ENCODE measurements at regions not wholly inside any gene's neighbourhood (a gene's known extent, or its start where the extent isn't known, plus 50 kb on each side); places are given as distances from the start of the nearest gene placed in this dataset.

GRCh38 chr5:165913059-165913458 is 2378.4 kb upstream of the WWC1 start:
- DNase-seq = no peak

- DNase-seq = no peak
Measured at GRCh38 chr5:165914456-165914855, 2377.0 kb upstream of the WWC1 start.

GRCh38 chr5:165919196-165919595 is 2372.2 kb upstream of the WWC1 start:
- DNase-seq = no peak

GRCh38 chr5:165920655-165921054 is 2370.8 kb upstream of the WWC1 start:
- DNase-seq = no peak

- DNase-seq = no peak
Measured at GRCh38 chr5:165928971-165929370, 2362.5 kb upstream of the WWC1 start.

GRCh38 chr5:165940541-165940940 is 2350.9 kb upstream of the WWC1 start:
- no peak for DNase-seq

GRCh38 chr5:165956854-165957253 is 2334.6 kb upstream of the WWC1 start:
- DNase-seq = no peak

- DNase-seq = no peak
Measured at GRCh38 chr5:165981671-165982070, 2309.8 kb upstream of the WWC1 start.

GRCh38 chr5:165996201-165996875 is 2295.1 kb upstream of the WWC1 start:
- peak; percentile 16 for DNase-seq

- DNase-seq = no peak
Measured at GRCh38 chr5:165999693-166000320, 2291.6 kb upstream of the WWC1 start.

- DNase-seq = no peak
Measured at GRCh38 chr5:166004006-166004405, 2287.4 kb upstream of the WWC1 start.

- DNase-seq = no peak
Measured at GRCh38 chr5:166013415-166013814, 2278.0 kb upstream of the WWC1 start.

- DNase-seq = no peak
Measured at GRCh38 chr5:166014256-166014655, 2277.2 kb upstream of the WWC1 start.

- no peak for DNase-seq
Measured at GRCh38 chr5:166018716-166019115, 2272.7 kb upstream of the WWC1 start.

- DNase-seq = no peak
Measured at GRCh38 chr5:166022065-166022464, 2269.4 kb upstream of the WWC1 start.

GRCh38 chr5:166024970-166025369 is 2266.5 kb upstream of the WWC1 start:
- no peak for DNase-seq

- no peak for DNase-seq
Measured at GRCh38 chr5:166027582-166027981, 2263.9 kb upstream of the WWC1 start.

- no peak for DNase-seq
Measured at GRCh38 chr5:166031926-166032325, 2259.5 kb upstream of the WWC1 start.

GRCh38 chr5:166032601-166033000 is 2258.8 kb upstream of the WWC1 start:
- no peak for DNase-seq

GRCh38 chr5:166045961-166046360 is 2245.5 kb upstream of the WWC1 start:
- DNase-seq = peak; percentile 28

- DNase-seq = no peak
Measured at GRCh38 chr5:166046956-166047355, 2244.5 kb upstream of the WWC1 start.

GRCh38 chr5:166050531-166050930 is 2240.9 kb upstream of the WWC1 start:
- DNase-seq = no peak

GRCh38 chr5:166058660-166059059 is 2232.8 kb upstream of the WWC1 start:
- no peak for DNase-seq

- DNase-seq = no peak
Measured at GRCh38 chr5:166062094-166062493, 2229.4 kb upstream of the WWC1 start.

- no peak for DNase-seq
Measured at GRCh38 chr5:166062719-166063118, 2228.7 kb upstream of the WWC1 start.

All from NCI-H1092 treated with DMSO at 0.1 percent for 48 hours (cell line).